Left colon (tissue), 2 donors: ENCODE measurements at regions not wholly inside any gene's neighbourhood (a gene's known extent, or its start where the extent isn't known, plus 50 kb on each side); places are given as distances from the start of the nearest gene placed in this dataset.

Experiments used
- ATAC-seq: fragments of 200-7000 bp; cut with Tn5 transposase; one replicate; pipeline ENCODE4 v1.9.1; 2020; ENCODE audit warnings: mild to moderate bottlenecking, moderate library complexity
- DNase-seq, 2 donors: peaks; one replicate each; pipeline ENCODE4 v3.0.0-alpha.2; 2020
- intact Hi-C, 2 donors: fragments of 100-400 bp; cut with DNase I in 1 of 2; cut with micrococcal nuclease in 1 of 2; formaldehyde crosslinking; loops; one replicate each; pipeline versions ENCODE4 v1.11.2 to v1.14.0; 2022; cut with DNase I, micrococcal nuclease
- donor health status: DM: no; HTN: no; CAD: no.
- donor health status: DM: yes; HTN: yes; CAD: no.

DNA sequence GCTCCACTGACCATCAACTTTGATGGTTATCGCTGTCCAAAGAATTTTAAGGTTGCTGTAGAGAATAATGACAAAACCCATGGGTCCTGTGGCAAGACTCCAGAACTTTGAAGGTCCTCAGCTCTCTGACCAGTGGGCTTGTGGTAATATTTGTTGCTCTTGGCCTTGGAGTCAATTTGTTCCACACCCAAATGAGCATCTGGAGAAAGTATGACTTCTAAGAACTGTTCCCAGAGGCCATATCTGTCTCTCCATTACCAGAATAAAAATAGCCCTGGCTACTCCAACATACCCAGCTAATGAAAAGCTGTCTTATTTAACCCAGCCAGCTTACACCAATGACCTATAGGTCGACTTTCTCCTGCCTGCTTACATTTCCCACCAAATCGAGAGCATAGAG is 466.4 kb downstream of the MEIS1 start:
- intact Hi-C loops: no loop called here
- ATAC-seq (no peak), DNase-seq (no peak)

DNA sequence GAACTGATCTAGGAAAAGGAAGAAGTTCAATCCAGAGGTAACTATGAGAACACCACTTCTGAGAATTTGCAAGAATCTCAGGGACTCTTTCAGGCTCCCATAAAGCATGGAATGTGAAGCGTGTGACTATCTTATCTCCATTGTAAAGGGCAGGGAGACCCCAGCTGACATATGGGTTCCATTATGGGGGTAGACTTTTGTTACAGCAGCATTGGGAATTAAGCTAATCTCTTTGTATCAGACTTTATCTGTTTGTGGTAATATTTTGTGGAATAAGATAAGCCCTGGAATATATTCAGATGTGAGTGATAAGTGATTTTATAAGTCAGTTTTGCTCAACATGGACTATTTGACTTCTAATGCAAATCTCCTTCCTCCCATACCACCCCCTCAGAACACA is 468.3 kb downstream of the MEIS1 start:
- intact Hi-C loops: no loop called here
- ATAC-seq (no peak), DNase-seq (no peak)

DNA sequence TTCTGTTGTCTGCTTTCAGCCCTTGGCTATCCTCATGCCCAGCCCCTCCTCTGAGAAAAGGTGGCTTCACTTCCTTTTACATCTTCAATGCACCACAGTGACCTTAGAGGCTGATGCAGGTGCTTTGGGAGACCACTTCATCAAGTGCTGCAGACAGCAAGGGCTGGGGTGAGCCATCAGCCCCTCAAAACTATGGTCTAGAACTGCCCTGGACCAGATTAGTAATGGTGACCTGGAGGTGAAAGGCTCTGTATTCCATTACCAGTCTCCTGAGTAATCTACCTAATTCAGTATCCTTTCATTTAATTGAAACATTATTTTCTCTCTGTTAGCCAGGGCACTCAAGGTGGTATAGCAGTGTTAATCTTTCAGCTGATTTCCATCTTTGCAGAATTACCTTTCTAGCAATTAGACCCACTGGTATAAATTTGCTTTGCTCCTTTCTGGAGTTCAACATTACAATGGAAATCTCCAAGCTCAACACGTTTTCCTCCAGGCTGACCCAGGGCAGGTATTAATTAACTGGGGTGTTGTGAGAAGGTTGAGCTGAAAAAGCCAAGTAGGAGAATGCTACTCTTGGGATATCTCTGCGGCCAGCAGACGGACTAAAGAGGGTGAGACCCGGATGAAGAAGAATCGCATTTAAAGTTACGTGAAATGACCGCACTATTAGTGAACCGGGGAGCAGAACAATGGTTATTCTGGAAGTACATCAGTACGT is 469.0 kb downstream of the MEIS1 start:
- DNase-seq: no peak
- no peak for ATAC-seq
- intact Hi-C loops: no loop called here

DNA sequence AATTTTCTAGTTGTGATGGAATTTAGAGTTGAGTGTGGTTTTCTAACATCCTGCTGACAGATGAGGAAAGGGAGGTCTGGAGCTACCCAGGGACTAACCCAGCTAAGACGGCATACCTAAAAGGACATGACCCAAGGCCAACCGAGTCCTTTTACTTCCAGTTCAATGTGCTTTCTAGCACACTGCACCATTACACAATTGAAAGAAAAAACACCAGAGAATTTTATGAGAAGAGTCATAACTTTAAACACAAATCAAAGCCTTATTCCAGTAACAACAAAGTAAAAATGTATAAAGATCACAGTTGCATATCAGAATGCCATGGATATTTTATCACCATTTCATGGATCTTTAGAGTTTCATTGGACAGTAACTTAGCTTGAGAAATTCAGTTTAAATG is 480.3 kb downstream of the MEIS1 start:
- DNase-seq: no peak
- ATAC-seq: no peak
- intact Hi-C loops: no loop called here

DNA sequence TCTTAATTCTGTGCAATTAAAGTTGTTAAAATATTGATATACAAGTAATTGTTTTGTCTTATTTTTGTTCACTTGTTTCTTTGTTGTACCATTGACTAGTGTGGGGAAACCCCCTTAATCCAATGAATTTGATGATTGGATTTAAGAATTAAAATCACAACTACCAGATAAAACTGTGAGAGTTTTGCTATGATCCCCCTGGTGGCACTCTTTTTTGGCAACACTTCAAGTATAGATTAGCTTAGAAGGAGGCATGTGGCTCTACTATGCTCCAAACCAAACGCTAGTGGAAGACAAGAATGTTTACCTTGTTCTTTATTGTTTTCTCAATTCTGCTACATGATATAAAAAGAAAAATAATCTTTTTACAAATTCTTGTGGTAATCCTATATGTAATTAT is 477.8 kb upstream of the ETAA1 start:
- intact Hi-C loops: no loop called here
- no peak for ATAC-seq
- no peak for DNase-seq

DNA sequence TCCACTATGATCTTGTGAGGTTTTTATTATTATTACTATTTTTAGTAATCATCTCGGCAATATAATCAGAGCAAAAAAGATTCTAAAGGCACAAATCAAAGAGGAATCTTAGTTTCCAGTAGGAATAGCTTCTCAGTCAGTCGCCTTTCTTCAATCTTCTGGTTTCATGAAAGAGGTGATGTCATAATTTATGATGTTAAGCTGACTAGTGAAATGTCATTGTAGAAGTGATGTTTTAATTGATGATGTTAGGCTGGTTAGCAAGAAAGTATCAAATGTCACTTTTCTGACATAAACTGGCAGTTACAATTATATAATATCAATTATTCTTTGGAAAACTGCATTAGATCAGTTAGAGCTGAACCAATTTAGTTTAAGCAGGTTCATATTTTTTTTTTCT is 476.7 kb upstream of the ETAA1 start:
- DNase-seq: no peak
- no peak for ATAC-seq
- intact Hi-C loops: no loop called here

DNA sequence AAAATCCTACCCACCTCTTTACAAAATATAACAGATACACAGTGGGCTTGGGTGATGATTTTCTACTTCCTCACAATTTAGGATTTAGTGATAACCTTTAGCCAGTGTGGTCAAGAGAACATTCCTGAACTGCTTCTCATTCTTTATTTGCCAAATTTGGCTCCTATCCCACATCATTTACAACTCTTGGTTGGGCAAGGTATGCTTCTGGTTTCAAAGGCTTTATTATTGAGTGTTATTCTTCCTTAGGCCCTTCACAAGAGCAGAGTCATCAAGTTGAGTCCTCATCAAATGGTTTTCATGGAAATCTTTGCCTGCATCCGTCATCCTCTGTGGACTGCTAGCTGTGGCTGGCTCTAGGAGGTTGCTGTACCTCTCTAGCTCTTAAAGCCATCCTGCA is 472.0 kb upstream of the ETAA1 start:
- intact Hi-C loops: no loop called here
- no peak for ATAC-seq

DNA sequence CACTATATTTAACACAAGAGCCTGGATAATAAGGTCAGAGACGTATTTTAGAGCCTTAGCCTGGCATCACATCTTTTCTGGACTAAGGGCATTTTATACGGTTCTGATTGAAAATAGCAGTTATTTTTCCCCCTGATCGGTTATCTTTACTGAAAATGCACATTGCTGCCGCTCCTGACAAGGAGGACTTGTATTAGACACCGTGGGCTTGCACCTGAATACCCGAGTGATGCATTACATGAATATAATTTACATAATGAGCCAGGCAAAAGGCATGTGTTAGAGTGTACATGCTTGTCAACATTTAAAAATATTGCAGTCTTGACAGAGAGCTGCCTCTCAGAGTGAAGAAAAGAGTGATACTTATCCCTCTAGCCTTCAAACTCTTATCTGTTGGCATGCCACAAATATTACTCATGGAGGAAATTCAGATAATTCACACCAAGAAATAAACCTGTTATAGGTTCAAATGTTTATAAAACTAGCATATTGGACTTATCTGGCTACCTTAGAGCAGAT is 470.5 kb upstream of the ETAA1 start:
- ATAC-seq: no peak
- no peak for DNase-seq

More for the DNA sequence above, 472.0 kb upstream of the ETAA1 start:
- DNase-seq: no peak

DNA sequence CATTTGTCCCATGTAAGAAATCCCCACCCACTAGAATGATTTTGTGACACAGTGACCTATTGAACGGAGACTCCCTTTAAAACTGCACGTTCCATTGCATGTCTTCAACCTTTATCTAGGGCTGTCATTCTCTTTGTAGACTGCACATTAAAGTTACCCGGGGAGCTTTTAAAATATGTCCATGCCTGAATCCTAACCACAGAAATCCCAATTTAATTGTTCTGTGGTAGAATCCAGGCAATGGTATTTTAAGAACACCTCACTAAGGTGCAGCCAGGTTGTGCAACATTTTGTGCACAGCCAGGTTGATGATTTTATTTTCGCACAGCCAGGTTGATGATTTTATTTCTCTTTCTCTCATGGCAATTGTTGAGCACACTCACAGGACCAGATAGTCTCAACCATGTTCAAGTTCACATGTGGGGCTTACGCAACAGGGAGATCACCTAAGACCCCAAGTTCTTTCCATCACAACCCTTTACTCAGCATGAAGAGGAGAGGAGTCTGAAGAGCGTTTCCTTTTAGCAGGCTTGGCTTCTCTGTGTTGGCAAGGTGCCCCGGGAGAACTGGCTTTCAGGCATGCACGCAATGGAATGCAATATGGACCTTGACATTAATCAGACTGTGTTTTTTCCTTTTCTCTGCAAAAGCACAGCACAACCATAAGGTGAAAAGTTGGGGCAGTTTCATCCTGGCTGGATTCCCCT is 467.3 kb upstream of the ETAA1 start:
- no peak for ATAC-seq

More for the DNA sequence above, 470.5 kb upstream of the ETAA1 start:
- intact Hi-C loops: no loop called here

DNA sequence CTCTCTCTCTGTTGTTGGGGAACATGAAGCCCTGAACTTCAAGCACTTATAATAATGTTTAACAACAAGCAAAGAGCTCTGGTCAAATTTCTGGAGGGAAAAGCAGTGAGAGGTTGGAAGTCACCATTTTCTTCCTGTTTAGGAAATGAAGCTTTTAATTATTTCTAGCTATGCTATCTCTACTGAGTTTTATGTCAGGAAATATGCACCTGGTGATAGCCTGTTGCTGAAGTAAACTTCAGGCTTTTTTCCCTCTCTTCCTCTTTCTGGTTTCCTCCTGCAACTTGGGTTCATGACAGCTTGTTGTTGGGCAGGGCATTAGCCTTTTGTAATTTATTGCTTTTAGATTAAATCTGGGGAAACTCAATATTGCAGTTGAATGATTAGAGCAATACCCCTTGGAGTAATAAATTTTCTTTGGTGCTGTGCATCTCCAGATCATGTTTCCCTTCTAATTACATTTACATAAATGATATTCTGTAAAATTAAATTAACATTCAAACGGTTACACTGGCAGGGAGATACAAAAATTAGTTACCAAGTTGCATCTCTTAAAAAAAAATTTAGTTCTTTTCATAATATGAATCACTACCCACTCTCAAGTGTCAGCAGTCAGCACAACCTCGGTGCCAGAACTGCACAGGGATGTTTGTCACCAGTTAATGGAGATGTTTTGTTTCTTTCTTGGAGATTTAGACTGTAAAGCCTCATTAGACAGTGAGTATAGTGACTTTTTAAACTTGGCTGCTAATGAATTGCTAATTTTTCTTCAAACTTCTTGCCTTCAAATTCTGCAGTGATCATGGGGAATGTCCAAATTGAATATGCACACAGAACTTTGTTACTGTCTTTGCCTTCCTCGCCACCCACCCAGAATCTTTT is 466.6 kb upstream of the ETAA1 start:
- DNase-seq: no peak
- intact Hi-C loops: no loop called here
- no peak for ATAC-seq

More for the DNA sequence above, 467.3 kb upstream of the ETAA1 start:
- DNase-seq: peak; percentile 32 to 34
- intact Hi-C loops: no loop called here

DNA sequence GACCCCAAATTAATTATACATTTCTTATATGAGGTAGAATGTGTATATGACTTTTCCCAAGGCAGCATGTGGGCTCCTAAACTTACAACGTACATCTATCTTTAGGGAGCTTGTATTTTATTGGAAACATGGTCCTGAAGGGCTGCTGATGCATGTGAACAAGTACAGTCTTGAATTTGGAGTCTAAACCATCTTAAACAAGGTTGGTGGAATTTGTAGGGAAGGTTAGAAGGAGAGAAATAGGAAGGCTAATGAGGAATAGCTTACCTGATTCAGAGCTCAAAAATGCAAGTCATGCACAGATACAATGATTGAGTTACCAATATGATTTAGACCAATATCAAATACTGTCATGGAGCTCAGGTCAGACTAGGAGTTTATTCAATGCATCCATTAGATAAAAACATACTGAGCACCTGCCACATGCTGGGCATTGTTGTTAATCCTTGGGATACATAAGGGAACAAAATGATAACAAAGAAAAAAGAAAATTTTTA is 458.6 kb upstream of the ETAA1 start:
- intact Hi-C loops: no loop called here
- no peak for DNase-seq
- no peak for ATAC-seq

DNA sequence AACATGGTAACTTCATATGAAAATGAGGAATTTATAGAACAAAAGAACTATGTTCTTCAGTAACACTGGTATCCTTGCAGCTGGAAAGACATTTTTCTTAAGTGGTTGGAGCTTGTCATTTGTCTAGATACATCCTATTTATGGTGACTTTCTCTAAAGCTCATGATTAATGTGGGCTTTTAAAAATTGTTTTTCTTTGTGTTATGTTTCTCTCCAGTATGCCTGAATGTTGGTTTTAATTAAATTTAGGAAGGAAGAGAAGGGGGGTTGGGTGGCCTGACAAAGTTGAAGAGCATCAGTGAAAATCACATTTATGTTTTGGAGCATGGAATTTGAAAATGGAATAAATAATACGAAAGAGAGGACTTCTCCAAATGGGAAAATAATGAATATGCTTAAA is 457.1 kb upstream of the ETAA1 start:
- DNase-seq: no peak
- ATAC-seq: no peak
- intact Hi-C loops: no loop called here

DNA sequence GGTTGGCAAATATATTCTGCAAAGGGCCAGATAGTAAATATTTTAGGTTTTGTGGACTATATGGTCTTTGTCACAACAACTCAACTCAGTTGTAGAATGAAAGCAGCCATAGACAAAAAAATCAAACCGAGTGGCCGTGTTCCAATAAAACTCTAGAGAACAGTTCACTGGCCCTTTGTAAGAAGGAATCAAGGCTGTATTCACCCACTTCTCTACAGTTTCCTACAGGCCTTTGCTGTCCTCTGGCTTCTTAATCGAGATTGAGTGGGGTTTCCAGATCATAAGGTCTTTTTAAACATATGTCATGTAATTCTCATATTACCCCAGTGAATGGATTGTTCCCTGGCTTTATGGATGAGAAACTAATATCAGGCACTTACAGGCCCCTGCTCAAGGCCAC is 448.9 kb upstream of the ETAA1 start:
- intact Hi-C loops: no loop called here
- no peak for DNase-seq
- no peak for ATAC-seq

DNA sequence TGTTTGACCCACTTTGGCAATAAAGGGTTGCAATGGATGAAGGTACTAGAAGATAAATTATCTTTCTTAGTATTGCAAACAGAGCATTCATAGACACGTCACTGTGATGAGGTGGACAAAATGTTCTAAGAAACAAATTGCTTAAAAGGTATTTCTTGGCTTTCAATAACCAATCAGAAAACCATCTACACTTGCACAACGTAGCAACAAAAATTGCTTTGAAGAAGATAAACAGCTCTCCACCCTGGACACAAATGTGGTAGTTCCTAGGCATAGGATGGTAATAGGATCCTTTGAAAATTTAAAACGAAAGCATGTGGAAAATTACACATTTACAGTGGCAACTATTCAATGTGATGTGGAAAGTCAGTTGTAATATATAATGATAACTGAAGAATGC is 439.9 kb upstream of the ETAA1 start:
- ATAC-seq (no peak), DNase-seq (no peak)
- intact Hi-C loops: no loop called here

DNA sequence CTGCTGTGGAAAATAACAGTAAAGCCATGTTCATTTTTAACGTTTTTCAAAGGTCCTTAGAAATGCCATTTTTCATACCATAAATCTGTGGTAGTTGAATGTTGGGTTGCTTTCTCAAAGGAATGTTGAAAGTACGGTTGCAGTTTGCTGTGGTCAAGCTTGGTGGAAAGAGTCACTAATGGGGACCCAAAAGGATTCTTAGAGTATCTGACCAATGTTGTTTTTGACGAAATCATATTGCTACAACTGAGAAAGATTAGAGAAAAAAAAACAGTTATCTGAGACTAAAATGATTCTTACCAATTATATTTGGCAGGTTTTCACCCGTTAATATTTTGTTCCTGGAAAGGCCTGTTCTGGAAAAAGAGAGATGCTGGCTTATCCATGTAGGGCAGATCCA is 439.5 kb upstream of the ETAA1 start:
- DNase-seq (no peak), ATAC-seq (no peak)
- intact Hi-C loops: no loop called here

DNA sequence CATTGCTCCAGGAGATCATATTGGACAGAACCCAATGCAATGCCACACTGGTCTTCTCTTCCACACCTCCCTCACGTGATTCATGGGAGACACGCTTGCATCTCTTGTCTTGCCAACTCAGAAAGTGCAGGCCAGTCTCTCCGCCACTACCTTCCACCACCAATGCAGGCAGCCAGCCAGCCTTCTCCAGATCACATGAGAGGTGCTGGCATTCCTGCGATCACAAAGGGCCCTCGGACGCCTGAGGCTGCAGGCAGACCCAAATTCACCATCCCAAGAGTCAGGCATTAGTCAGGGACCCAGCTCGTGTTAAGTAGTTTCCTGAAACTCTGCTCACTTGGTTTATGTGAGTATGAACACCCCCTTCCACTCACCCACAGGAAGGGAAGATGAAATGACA is 437.0 kb upstream of the ETAA1 start:
- DNase-seq (no peak), ATAC-seq (no peak)
- intact Hi-C loops: no loop called here

DNA sequence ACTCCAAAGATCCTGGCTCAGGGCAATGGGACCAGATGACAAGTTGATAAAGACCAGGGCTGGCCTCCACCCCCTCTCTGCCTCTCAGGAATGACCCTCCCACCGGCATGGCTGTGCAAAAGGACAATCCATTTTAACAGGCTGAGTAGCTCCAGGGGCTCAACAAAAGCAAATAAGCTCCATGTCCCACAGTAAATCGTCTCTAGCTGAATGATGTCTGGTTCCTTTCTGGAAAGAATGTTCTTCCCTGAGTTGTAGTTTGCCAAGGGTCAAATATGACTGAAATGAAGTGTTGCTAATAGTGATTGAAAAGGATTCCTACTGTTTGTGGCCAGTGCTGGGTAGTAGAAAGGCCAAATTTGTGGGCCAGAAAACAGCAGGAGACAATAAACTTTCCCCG is 434.4 kb upstream of the ETAA1 start:
- DNase-seq: peak; percentile 4 to 69

DNA sequence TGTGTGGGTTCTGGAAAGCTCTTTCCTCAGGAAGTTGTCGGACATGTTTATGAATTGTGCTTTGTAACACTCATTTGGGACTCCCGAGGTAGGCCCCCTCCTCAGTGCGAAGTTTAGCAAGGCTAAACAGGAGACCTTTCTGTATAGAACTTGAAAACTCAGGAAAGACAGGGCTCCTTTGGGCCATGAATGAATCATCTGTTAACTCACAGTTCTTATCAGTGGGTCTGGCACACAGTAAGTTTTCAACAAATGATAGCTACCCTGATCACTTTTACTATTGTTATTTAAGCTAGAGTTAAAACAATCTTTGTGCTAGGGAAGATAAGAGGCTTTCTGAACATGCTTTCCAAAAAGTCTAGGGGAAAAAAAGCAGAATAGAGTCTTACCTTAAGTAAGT is 430.5 kb upstream of the ETAA1 start:
- intact Hi-C loops: no loop called here
- no peak for DNase-seq
- no peak for ATAC-seq

More for the DNA sequence above, 434.4 kb upstream of the ETAA1 start:
- no peak for ATAC-seq
- intact Hi-C loops: no loop called here

DNA sequence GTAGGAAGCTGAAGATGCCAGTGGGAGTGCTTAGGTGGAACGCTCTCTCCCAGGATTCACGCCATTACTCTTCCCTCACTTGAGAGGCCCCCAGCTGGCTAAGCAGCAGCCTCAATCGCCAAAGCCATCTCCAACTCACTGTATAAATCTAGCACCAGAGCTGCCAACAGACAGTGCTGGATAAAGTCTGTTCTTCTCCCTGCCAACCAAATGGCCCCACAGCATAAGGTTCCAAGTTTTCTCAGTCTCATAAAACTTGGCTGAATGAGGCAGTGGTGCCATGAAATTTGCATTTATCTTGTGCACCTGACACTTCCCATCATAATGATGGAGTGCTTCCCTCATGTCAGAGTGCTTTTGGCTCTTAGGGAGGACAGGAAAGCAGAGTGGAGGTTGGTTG is 428.2 kb upstream of the ETAA1 start:
- intact Hi-C loops: no loop called here
- no peak for ATAC-seq
- no peak for DNase-seq
